Thyroid gland (tissue), 4 donors: ENCODE measurements at regions not wholly inside any gene's neighbourhood (a gene's known extent, or its start where the extent isn't known, plus 50 kb on each side); places are given as distances from the start of the nearest gene placed in this dataset.

ENCODE experiments used
- CTCF ChIP-seq, 6 experiments: fragments of 200-600 bp in 3 of 6; fragments of 450-650 bp in 3 of 6; sonication (generic) in 3 of 6; IDR thresholded peaks; one replicate each; pipeline ENCODE4 v1.5.1; 2016 to 2019; ENCODE audit warnings: antibody characterized with exemption in 6 of 6, mild to moderate bottlenecking in 2 of 6, inconsistent platforms in 1 of 6, moderate library complexity in 1 of 6
- POLR2A ChIP-seq, 2 donors: fragments of 450-650 bp; IDR thresholded peaks; one replicate each; pipeline ENCODE4 v1.6.1; 2017; ENCODE audit warnings: antibody characterized with exemption in 2 of 2, mild to moderate bottlenecking in 2 of 2, moderate library complexity in 1 of 2

DNA sequence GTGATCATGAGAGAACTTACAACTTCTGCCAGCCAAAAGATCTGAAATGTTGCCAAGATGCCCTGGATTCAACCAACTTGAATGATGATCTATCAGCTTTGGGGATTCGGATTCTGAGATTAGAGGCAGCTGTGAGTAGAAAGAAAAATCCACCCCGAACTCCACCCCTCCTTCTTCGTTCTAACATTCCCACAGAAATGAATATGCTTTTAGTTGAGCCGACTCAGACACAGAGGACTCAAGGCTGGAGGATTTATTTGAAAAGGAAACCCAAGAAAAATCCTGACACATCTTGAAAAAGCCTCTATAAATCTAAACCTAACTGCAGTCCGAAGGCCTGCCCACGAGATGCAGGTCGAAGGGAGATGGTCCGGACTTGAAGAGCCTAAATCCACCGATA lies 275.0 kb downstream of the GAS1 start:
- TF ChIP-seq CTCF (IDR thresholded peaks at IDR 0.05) = no peak
- TF ChIP-seq POLR2A (IDR thresholded peaks at IDR 0.05) = no peak
